IPS-11a (cell line): ENCODE measurements at regions not wholly inside any gene's neighbourhood (a gene's known extent, or its start where the extent isn't known, plus 50 kb on each side); places are given as distances from the start of the nearest gene placed in this dataset.
"Not testable (repeated sequence)": the region's sequence is repeated elsewhere in the genome, so short reads cannot be mapped to it uniquely, and the experiment has no call there.

ENCODE experiments used
- H3K4me3 ChIP-seq: one replicate; pipeline ENCODE4 v1.5.1; 2013; ENCODE audit warnings: low read depth, low read length, control low read depth

DNA sequence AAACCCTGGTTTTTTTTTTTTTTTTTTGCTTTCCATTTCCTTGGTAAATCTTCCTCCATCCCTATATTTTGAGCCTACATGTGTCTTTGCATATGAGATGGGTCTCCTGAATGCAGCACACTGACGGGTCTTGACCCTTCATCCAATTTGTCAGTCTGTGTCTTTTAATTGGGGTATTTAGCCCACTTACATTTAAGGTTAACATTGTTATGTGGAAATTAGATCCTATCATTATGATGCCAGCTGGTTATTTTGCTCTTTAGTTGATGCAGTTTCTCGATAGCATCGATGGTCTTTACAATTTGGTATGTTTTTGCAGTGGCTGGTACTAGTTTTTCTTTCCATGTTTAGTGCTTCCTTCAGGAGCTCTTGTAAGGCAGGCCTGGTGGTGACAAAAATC, 603.2 kb upstream of the MAP3K7 start:
- not testable (repeated sequence) for H3K4me3 ChIP-seq

DNA sequence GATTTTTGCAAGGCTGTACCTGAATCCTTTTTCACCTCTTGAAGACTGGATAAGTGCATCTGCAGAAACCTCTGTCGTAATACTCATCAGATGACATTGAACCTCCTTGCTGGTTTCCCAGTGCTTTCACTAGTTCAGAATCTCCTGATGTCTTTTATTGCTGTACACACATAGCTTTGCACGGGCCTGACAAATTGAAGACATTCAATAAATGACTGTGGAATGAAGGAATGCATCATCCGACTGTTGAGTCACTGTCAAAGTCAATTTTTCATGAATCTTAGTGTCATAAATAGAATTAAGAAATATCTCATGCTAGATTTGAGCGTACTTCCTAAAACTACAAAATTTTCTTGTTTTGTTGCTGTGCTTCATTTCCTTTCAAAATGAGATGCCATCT, 598.2 kb upstream of the MAP3K7 start:
- no peak overlapping the region for H3K4me3 ChIP-seq

- H3K4me3 ChIP-seq, result no peak overlapping the region
Observed at GRCh38 chr6:91181416-91181815, 594.5 kb upstream of the MAP3K7 start.

GRCh38 chr6:91173651-91174050, 586.8 kb upstream of the MAP3K7 start:
- H3K4me3 ChIP-seq, result no peak overlapping the region

DNA sequence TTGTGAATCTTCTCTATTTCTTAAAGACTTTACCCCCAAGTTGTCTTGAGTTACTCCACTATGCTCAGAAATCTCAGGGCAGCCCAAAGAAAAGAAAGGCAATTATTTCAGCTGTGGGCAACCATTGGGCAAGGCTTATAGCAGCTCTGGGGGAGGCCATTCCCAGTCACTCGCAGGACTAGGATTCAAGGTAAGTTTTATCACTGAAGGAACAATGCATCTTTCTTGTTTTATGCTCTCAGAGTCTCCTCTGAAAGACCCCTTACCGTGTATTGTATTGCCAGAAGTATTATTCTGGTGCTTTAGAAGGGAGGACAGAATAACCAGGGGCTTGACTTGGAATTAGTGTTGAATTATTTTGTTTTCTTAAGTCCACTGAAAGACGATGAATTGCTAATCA, 586.3 kb upstream of the MAP3K7 start:
- no peak overlapping the region for H3K4me3 ChIP-seq

DNA sequence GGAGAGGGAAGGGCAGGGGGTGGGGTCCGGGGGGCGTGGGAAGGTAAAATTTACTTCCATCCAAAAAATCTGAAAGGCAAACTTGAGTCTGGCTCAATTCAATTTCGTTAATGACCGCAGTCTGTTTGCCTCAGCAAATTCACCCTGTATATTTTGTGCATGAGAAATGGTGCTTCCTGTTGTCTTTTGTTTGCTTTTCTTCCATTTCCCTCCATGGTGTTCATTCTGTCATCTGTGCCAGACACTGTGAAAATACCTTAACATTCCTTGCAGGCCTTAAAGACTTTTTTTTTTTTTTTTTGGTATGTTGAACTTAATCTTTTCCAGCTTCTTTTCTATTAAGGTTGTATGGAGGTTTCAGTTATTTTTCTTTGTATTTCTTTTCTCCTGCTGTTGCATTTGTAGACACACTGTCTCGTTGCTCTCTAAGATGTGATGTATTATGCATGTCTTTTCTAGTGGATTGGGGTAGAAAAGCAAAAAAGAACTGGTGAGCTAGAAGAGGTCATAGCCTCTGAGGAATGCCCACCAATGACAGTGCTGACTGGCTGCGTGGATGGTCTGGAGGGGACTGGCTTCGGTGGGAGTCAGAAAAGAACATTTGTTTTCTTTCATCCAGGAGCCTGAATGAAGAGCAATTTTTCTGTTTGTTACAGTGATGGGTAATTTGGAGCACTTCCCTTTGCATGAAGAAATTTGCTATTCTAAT, 585.0 kb upstream of the MAP3K7 start:
- no peak overlapping the region for H3K4me3 ChIP-seq

DNA sequence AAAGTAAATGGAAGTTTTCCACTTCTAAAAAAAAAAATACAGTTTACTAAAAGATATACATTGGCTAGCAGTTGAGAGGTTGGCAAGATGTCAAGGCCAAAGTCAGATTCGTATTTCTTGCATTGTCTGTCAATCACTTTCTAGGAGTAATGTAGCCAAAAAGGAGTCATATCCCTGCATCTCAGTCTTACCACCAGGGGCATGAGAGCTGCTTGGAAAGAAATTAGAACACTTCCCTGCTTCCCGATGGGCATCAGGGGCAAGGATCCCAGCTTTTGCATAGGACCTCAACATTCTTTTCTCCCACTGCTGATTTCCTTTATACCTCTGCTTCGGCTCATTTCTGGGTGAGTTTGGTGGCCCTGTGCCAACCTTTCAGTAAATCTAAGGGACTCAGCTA, 581.0 kb upstream of the MAP3K7 start:
- H3K4me3 ChIP-seq, result no peak overlapping the region

DNA sequence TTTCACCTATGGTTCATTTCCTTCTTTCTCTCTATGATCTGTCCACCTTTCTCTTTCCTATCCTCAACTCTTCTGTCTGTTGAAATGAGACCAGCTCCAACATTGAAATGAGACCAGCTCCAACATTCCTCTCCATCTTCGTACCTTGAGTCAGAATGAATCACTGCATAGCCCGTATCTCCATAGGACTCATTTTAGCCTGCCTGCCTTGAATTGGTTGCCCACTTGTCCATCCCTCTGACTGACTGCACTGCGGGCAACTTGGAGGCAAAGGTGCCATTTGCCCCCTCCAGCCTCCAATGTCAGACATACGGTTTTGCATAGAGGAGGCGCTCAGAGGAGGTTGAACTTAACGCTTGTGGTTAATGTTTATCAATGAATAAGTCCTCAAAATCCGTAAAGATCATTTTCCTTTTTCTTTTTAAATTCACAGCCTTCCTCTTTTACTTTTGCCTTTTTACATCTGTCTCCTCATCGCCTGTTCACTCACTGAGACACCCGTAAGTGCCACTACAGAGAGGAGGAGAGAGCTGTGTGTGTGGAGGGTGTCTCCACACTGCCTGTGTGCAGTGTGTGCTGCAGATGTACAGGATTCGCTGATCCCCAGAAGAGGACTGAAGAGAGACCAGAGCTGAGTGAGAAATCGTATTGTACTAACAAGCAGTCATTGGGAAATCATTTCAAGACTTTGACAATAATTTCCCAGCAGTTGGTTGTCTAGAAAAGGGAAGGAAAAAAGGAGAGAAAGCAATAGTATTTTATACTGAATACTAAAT, 579.6 kb upstream of the MAP3K7 start:
- no peak overlapping the region for H3K4me3 ChIP-seq

- no peak overlapping the region for H3K4me3 ChIP-seq
Observed at GRCh38 chr6:91164105-91164504, 577.2 kb upstream of the MAP3K7 start.

DNA sequence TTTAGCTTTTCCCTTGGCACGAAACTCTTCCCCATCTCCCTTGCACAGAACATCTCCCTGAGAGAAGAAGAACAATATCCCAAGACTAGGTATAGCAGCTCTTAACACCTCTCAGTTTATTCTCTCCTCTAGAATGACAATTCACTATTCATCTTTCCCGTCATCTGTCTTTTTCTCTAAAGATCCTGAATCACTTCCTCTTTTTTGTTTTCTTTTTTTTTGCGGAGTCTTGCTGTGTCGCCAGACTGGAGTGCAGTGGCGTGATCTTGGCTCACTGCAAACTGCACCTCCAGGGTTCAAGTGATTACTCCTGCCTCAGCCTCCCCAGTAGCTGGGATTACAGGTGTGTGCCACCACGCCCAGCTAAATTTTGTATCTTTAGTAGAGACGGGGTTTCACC, 574.4 kb upstream of the MAP3K7 start:
- H3K4me3 ChIP-seq, result no peak overlapping the region

GRCh38 chr6:91155129-91155785, 568.4 kb upstream of the MAP3K7 start:
- no peak overlapping the region for H3K4me3 ChIP-seq

GRCh38 chr6:91152824-91153223, 566.0 kb upstream of the MAP3K7 start:
- no peak overlapping the region for H3K4me3 ChIP-seq

DNA sequence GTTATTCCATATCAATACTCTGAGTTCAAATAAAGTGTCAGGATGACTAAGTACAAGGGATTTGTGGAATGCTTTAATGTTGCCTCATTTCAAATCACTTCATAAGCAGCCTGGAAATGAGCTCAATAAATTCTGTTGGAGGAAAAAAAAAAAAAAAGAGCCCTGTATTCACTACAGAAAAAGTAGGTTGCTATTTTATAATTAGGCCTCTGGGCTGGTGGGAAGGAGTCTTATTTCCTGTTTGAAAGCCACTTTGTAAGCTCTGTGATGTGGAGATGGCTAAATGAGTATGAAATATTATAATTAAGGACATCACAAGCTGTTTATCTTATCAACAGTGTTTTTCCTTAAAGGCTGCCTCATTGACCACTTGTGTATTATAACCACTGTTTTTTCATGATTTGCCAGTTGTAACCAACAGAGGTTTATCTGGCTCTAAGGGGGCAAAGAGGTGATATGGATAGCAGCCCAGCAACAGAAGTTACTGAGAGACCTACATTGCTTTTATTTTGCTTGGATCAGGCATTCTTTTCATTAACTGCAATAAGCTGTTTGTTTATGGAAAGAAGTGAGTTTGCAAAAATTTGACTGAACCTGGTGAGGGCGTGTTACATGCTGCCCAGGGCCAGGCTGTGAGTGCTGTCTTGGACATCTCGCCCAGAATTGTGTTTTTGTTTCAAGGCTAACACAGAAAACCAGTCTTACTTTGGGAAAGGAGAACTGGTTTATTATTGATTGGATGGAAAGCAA, 563.3 kb upstream of the MAP3K7 start:
- no peak overlapping the region for H3K4me3 ChIP-seq

GRCh38 chr6:91149246-91149955, 562.5 kb upstream of the MAP3K7 start:
- H3K4me3 ChIP-seq, result no peak overlapping the region

- no peak overlapping the region for H3K4me3 ChIP-seq
Observed at GRCh38 chr6:91144126-91144525, 557.3 kb upstream of the MAP3K7 start.

GRCh38 chr6:91142154-91142553, 555.3 kb upstream of the MAP3K7 start:
- no peak overlapping the region for H3K4me3 ChIP-seq

GRCh38 chr6:91141346-91141745, 554.5 kb upstream of the MAP3K7 start:
- no peak overlapping the region for H3K4me3 ChIP-seq

DNA sequence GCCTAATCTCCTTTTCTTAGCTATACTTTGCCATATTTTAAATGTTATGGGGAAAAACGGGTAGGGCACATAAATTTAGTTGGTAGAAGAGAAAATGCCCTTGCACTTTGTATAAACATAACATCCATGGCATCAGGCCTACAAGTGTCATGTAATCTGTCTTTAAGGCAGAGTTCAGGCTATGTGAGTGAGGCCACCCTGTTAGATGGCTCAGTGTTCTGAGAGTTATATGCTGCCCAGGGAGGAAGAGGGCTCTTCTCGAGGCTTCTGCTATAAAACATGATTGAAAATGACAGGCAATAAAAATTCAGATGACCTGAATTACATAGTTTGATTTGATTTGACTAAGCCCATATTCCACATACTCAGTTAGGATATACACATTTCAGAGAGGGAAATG, 553.6 kb upstream of the MAP3K7 start:
- H3K4me3 ChIP-seq, result no peak overlapping the region

DNA sequence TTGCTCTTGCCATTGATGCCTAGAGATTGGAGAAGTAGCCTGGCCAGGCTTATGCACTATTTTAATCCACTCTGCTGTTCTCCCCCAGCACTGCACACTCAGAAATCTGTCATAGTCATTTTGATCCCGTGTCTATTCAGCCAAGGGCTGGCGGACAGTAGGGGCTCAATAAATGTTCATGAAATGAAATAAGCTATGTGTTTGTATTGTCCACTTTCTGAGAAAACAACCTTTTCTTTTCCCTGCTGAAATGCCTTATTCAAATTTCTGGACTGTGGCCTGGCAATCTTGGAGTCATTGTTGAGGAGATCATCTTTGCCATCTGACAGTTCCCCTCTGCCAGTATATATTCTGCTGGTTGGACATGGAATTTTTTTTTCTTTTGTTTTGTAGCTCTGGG, 550.4 kb upstream of the MAP3K7 start:
- no peak overlapping the region for H3K4me3 ChIP-seq

DNA sequence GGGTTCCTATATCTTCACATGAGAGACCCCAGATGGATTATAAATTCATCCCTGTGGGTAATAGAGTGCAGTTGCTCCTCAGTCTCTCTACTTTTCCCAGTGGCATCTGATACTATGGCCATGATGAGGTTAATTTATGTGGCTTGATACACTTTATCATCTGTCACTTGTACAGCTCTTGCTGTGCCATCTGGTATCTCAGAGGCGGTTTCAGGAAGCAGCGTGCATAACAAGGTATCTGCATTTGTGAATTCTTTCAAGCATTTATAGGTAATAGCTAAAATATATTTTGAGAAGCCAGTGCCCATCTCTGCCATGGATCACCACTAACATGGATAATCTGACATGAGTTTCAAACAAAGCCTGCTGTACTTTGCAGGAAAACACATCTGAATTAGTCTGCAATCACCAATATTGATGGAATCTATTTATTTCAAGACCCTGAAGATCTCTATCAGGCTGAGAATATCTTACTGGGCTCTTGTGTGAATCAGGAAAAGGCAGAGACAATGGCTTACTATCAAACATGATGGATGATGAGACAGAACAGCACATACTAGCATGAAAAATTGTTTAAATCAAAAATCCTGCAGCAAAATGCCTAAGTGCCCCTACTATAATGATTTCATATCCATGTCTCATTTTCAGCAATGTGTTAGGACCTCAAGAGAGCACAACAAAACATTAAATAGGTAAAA, 548.7 kb upstream of the MAP3K7 start:
- no peak overlapping the region for H3K4me3 ChIP-seq
